ENCODE measurements at regions not wholly inside any gene's neighbourhood (a gene's known extent, or its start where the extent isn't known, plus 50 kb on each side); places are given as distances from the start of the nearest gene placed in this dataset.

- no peak overlapping the region for H3K27ac ChIP-seq (ENCODE audit: insufficient read depth, low read depth, low read length)
- no peaks in the 10 kb centered on the region for H3K4me1 ChIP-seq (ENCODE audit: control insufficient read depth, extremely low read depth, insufficient read depth, low read length)
- no peaks in the 10 kb centered on the region for H4K20me1 ChIP-seq (replicated peaks; ENCODE audit: control insufficient read depth, extremely low read depth, insufficient read depth, low read length)
- no peak for TF ChIP-seq CTCF (IDR thresholded peaks at IDR 0.05; ENCODE audit: extremely low read depth in 1 of 2, insufficient read depth in 1 of 2, low read depth in 1 of 2, low read length in 2 of 2)
- no peak for TF ChIP-seq GATA2 (IDR thresholded peaks at IDR 0.05; ENCODE audit: insufficient read depth, insufficient read length, low read depth, low read length)
- TF ChIP-seq MYC (IDR thresholded peaks at IDR 0.05; ENCODE audit: low read depth, low read length): no peak
- no peak for TF ChIP-seq POLR2A (IDR thresholded peaks at IDR 0.05; ENCODE audit: low read depth, low read length)
- TF ChIP-seq POLR2AphosphoS5 (IDR thresholded peaks at IDR 0.05; ENCODE audit: insufficient read depth, low read depth, low read length): no peak
- no peak for TF ChIP-seq JUN (IDR thresholded peaks at IDR 0.05; ENCODE audit: borderline replicate concordance, insufficient read depth, insufficient read length, low read depth)
- H3K9me1 ChIP-seq (replicated peaks; ENCODE audit: control insufficient read depth, extremely low read depth, insufficient read depth, low read length): no peaks in the 10 kb centered on the region
- DNase-seq (ENCODE audit: low read depth, low spot score): no peak
- intact Hi-C loops (cut with micrococcal nuclease): no loop called here
- no peak for FAIRE-seq
- dilution Hi-C loops (cut with MboI; ENCODE audit: extremely low pct_ligation_motif_present, low sequenced_read_pairs): no loop called here
- H3K9ac ChIP-seq (replicated peaks; ENCODE audit: extremely low read depth, insufficient read depth, low read length): no peak overlapping the region
- no peaks in the 10 kb centered on the region for H3K9me3 ChIP-seq (replicated peaks; ENCODE audit: control insufficient read depth, insufficient read depth, low read length)
- H3K79me2 ChIP-seq (ENCODE audit: control insufficient read depth, insufficient read depth, low read length): no peaks in the 10 kb centered on the region
- H3K4me3 ChIP-seq (replicated peaks in 1 of 3; ENCODE audit: insufficient read depth in 1 of 3, low read depth in 1 of 3, low read length in 3 of 3): no peak overlapping the region
- H3K4me2 ChIP-seq (ENCODE audit: insufficient read depth, low read length): no peak overlapping the region
- H3K27me3 ChIP-seq (ENCODE audit: control insufficient read depth in 2 of 2, insufficient read depth in 2 of 2, low read length in 2 of 2): no peaks in the 10 kb centered on the region
- POLR2A ChIA-PET: no interaction called here
- BruUV-seq (replicated peaks): no TSS peak
- CTCF ChIA-PET: no interaction called here
- H2AFZ ChIP-seq (ENCODE audit: low read depth, low read length): no peak overlapping the region
- H3K36me3 ChIP-seq (ENCODE audit: control insufficient read depth in 2 of 2, extremely low read depth in 1 of 2, insufficient read depth in 2 of 2, low read length in 2 of 2): no peaks in the 10 kb centered on the region
Observed at GRCh38 chr10:23581906-23582450, 143.1 kb downstream of the OTUD1 start.

- no peaks in the 10 kb centered on the region for H4K20me1 ChIP-seq (replicated peaks; ENCODE audit: control insufficient read depth, extremely low read depth, insufficient read depth, low read length)
- ChIA-PET CTCF (no interaction called here), POLR2A (no interaction called here)
- H3K4me2 ChIP-seq (ENCODE audit: insufficient read depth, low read length): no peak overlapping the region
- DNase-seq (ENCODE audit: low read depth, low spot score) (no peak), FAIRE-seq (no peak)
- no peaks in the 10 kb centered on the region for H3K9me3 ChIP-seq (replicated peaks; ENCODE audit: control insufficient read depth, insufficient read depth, low read length)
- H3K9me1 ChIP-seq (replicated peaks; ENCODE audit: control insufficient read depth, extremely low read depth, insufficient read depth, low read length): no peaks in the 10 kb centered on the region
- H3K79me2 ChIP-seq (ENCODE audit: control insufficient read depth, insufficient read depth, low read length): no peaks in the 10 kb centered on the region
- TF ChIP-seq POLR2A (IDR thresholded peaks at IDR 0.05; ENCODE audit: low read depth, low read length): no peak
- TF ChIP-seq JUN (IDR thresholded peaks at IDR 0.05; ENCODE audit: borderline replicate concordance, insufficient read depth, insufficient read length, low read depth): no peak
- no peak for TF ChIP-seq CTCF (IDR thresholded peaks at IDR 0.05; ENCODE audit: extremely low read depth in 1 of 2, insufficient read depth in 1 of 2, low read depth in 1 of 2, low read length in 2 of 2)
- TF ChIP-seq GATA2 (IDR thresholded peaks at IDR 0.05; ENCODE audit: insufficient read depth, insufficient read length, low read depth, low read length): no peak
- TF ChIP-seq POLR2AphosphoS5 (IDR thresholded peaks at IDR 0.05; ENCODE audit: insufficient read depth, low read depth, low read length): no peak
- TF ChIP-seq EZH2 (IDR thresholded peaks at IDR 0.05; ENCODE audit: borderline replicate concordance, low read depth, low read length, severe bottlenecking): no peak
- no peak for TF ChIP-seq MAX (IDR thresholded peaks at IDR 0.05; ENCODE audit: insufficient read depth, insufficient read length)
- dilution Hi-C loops (cut with MboI; ENCODE audit: extremely low pct_ligation_motif_present, low sequenced_read_pairs): no loop called here
- H3K27ac ChIP-seq (ENCODE audit: insufficient read depth, low read depth, low read length): no peak overlapping the region
- no peak overlapping the region for H2AFZ ChIP-seq (ENCODE audit: low read depth, low read length)
- intact Hi-C loops (cut with micrococcal nuclease): no loop called here
- BruUV-seq (replicated peaks): no TSS peak
- no peaks in the 10 kb centered on the region for H3K36me3 ChIP-seq (ENCODE audit: control insufficient read depth in 2 of 2, extremely low read depth in 1 of 2, insufficient read depth in 2 of 2, low read length in 2 of 2)
- H3K9ac ChIP-seq (replicated peaks; ENCODE audit: extremely low read depth, insufficient read depth, low read length): no peak overlapping the region
- H3K27me3 ChIP-seq (ENCODE audit: control insufficient read depth in 2 of 2, insufficient read depth in 2 of 2, low read length in 2 of 2): no peaks in the 10 kb centered on the region
- H3K4me3 ChIP-seq (replicated peaks in 1 of 3; ENCODE audit: insufficient read depth in 1 of 3, low read depth in 1 of 3, low read length in 3 of 3): no peak overlapping the region
- no peaks in the 10 kb centered on the region for H3K4me1 ChIP-seq (ENCODE audit: control insufficient read depth, extremely low read depth, insufficient read depth, low read length)
Observed at GRCh38 chr10:23584396-23584795, 145.5 kb downstream of the OTUD1 start.
